ENCODE measurements at regions not wholly inside any gene's neighbourhood (a gene's known extent, or its start where the extent isn't known, plus 50 kb on each side); places are given as distances from the start of the nearest gene placed in this dataset.
"Not testable (repeated sequence)": the region's sequence is repeated elsewhere in the genome, so short reads cannot be mapped to it uniquely, and the experiment has no call there.

DNA sequence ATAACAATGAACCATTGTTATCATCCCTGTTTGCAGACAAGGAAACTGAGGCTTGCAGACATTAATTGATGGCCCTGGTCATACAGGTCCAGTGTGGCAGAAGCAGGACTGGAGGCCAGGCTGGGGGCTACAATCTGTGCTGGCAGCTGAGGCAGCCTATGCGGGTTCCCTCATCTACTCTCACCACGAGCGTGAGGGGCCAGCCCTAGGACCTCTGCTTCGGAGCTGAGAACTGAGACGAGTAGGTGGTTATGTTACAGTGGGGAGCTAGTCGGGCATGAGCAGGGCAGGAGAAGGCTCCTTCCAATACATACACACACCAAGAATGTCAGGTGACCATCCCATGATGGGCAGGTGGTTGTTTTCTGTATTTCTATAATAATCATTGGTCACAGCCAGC lies 82.2 kb upstream of the ASB18 start:
- no peak for DNase-seq (ENCODE audit: low read depth in 2 of 2, low spot score in 1 of 2)

GRCh38 chr2:236348279-236348678 lies 84.1 kb upstream of the ASB18 start:
- DNase-seq (ENCODE audit: low read depth in 2 of 2, low spot score in 1 of 2) = no peak

DNA sequence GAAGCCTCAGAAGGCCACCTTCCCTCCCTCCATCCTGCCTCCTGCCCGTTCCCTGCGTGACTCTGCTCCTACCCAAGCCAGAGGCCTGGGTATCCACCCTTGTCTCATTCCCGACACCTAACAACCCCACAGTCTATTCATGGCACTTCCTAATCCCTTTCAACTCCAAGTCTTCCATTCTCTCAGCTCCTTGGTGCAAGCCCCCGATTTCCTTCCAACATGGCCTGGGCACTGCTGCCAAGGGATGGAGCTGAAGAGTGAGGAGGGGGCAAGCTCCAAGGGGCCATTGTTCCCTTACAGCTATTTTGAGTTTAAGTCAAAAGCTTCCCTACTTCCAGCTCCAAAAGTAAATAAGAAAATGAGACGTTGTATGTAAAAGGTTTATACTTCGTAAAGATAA lies 84.8 kb upstream of the ASB18 start:
- no peak for DNase-seq (ENCODE audit: low read depth in 2 of 2, low spot score in 1 of 2)

DNA sequence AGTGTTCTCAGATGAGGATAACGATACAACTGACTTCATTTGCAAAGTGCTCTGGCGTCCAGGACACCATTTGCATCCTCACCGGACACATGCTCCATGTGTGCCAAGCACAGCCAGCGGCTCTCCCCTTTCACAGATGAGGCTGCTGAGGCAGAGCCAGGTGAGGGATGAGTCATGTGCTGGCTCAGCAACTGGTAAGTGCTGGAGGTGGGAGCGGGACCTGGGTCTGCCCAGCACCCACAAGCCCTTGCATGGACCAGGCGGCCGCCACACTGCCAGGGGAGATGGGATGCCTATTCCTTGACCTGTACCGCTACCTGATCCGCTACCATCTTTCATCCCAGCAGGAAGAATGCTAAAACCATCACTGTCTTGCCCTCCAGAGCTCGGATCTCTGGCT lies 86.2 kb upstream of the ASB18 start:
- no peak for DNase-seq (ENCODE audit: low read depth in 2 of 2, low spot score in 1 of 2)

GRCh38 chr2:236351966-236352525 lies 87.8 kb upstream of the ASB18 start:
- DNase-seq (ENCODE audit: low read depth in 2 of 2, low spot score in 1 of 2) = no peak

- no peak for DNase-seq (ENCODE audit: low read depth in 2 of 2, low spot score in 1 of 2)
These were observed 88.8 kb upstream of the ASB18 start for GRCh38 chr2:236352761-236353593.

GRCh38 chr2:236353594-236353942 lies 89.4 kb upstream of the ASB18 start:
- no peak for DNase-seq (ENCODE audit: low read depth in 2 of 2, low spot score in 1 of 2)

- no peak for DNase-seq (ENCODE audit: low read depth in 2 of 2, low spot score in 1 of 2)
These were observed 90.1 kb upstream of the ASB18 start for GRCh38 chr2:236354056-236354940.

- no peak for DNase-seq (ENCODE audit: low read depth in 2 of 2, low spot score in 1 of 2)
These were observed 90.9 kb upstream of the ASB18 start for GRCh38 chr2:236354973-236355595.

- DNase-seq (ENCODE audit: low read depth in 2 of 2, low spot score in 1 of 2) = no peak
These were observed 91.7 kb upstream of the ASB18 start for GRCh38 chr2:236355911-236356310.

GRCh38 chr2:236356321-236356720 lies 92.1 kb upstream of the ASB18 start:
- DNase-seq (ENCODE audit: low read depth in 2 of 2, low spot score in 1 of 2) = not testable (repeated sequence)

DNA sequence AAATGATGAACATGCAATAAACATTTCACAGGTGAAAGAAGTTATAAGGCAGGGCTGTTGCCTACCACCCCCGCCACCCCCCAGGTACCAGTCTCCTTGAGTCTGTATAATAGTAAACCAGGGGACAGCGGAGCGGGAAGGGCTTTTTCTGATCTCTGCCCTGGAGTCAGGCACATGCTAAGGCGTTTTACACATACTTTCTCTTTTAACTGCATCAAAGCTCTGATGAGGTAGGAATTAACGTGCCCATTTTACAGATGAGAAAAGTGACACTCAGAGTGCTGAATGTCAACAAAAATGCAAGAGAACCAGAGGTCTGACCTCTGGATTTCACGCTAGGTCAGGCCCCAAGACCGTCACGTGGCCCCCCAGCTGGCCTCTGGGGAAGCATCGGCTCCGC lies 94.3 kb upstream of the ASB18 start:
- not testable (repeated sequence) for DNase-seq (ENCODE audit: low read depth in 2 of 2, low spot score in 1 of 2)

- no peak for DNase-seq (ENCODE audit: low read depth in 2 of 2, low spot score in 1 of 2)
These were observed 95.3 kb upstream of the ASB18 start for GRCh38 chr2:236359426-236360045.

DNA sequence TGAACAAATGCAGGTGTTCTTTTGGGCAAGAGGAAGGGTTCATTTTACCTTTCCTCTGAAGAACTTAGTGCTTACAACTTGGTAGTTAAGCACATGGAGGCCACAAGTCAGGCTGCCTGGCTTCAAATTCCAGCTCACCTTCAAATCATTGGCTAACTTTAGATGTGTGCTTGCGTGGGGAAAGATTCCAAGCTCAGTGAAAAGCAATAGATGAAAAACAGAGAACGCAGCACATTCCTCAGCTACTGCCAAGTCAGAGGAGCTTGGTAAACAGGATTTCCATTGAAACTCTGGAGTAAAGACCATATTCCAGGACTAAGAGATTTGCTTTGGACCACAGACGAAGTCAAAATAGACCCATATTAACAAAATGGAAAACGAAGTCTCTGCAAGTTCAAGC lies 96.3 kb upstream of the ASB18 start:
- no peak for DNase-seq (ENCODE audit: low read depth in 2 of 2, low spot score in 1 of 2)

GRCh38 chr2:236363711-236364277 lies 99.6 kb upstream of the ASB18 start:
- DNase-seq (ENCODE audit: low read depth in 2 of 2, low spot score in 1 of 2) = no peak

GRCh38 chr2:236365258-236366048 lies 101.2 kb upstream of the ASB18 start:
- no peak for DNase-seq (ENCODE audit: low read depth in 2 of 2, low spot score in 1 of 2)

- DNase-seq (ENCODE audit: low read depth in 2 of 2, low spot score in 1 of 2) = no peak
These were observed 101.8 kb upstream of the ASB18 start for GRCh38 chr2:236366049-236366387.

GRCh38 chr2:236366397-236366796 lies 102.2 kb upstream of the ASB18 start:
- DNase-seq (ENCODE audit: low read depth in 2 of 2, low spot score in 1 of 2) = no peak

- no peak for DNase-seq (ENCODE audit: low read depth in 2 of 2, low spot score in 1 of 2)
These were observed 103.5 kb upstream of the ASB18 start for GRCh38 chr2:236367506-236368289.

All from stimulated activated CD8-positive, alpha-beta memory T cell treated with anti-CD3 and anti-CD28 coated beads, Interleukin-4, amount 100 ng/mL, for 1 hour (primary cell).